Keratinocyte (primary cell): ENCODE measurements at regions not wholly inside any gene's neighbourhood (a gene's known extent, or its start where the extent isn't known, plus 50 kb on each side); places are given as distances from the start of the nearest gene placed in this dataset.

ENCODE experiments used
- DNase-seq: peaks from one replicate; pipeline ENCODE4 v3.0.0-alpha.2; 2011; ENCODE audit warnings: low read depth, missing footprints, low spot score
- FAIRE-seq: peaks from 2 replicates; lab custom pipeline; 2011; peaks lifted over from hg19 to GRCh38; lab: Jason Lieb, UNC
- H2AFZ ChIP-seq: 2 replicates; pipeline ENCODE4 v1.6.0; 2012; ENCODE audit warnings: low read length, control low read depth, inconsistent platforms; ENCODE audit not compliant: control insufficient read depth
- H3K27ac ChIP-seq: 2 replicates; pipeline ENCODE4 v1.5.1; 2011; ENCODE audit warnings: low read length; ENCODE audit not compliant: control insufficient read depth, insufficient read depth
- H3K27me3 ChIP-seq: 3 replicates; pipeline ENCODE4 v1.6.0; 2011; ENCODE audit warnings: low read length; ENCODE audit not compliant: control insufficient read depth, insufficient read depth; ENCODE audit errors: extremely low read depth
- H3K36me3 ChIP-seq, 2 experiments: 2 replicates in 1 of 2; 3 replicates in 1 of 2; pipeline ENCODE4 v1.5.1; 2011; ENCODE audit warnings: low read length in 2 of 2, mild to moderate bottlenecking in 1 of 2; ENCODE audit not compliant: control insufficient read depth in 2 of 2, insufficient read depth in 2 of 2; ENCODE audit errors: extremely low read depth in 1 of 2
- H3K4me1 ChIP-seq: 3 replicates; pipeline ENCODE4 v1.5.1; 2011; ENCODE audit warnings: low read length; ENCODE audit not compliant: control insufficient read depth, insufficient read depth; ENCODE audit errors: extremely low read depth
- H3K4me2 ChIP-seq: 3 replicates; pipeline ENCODE4 v1.6.0; 2011; ENCODE audit warnings: low read depth, low read length; ENCODE audit not compliant: control insufficient read depth, insufficient read depth; ENCODE audit errors: extremely low read depth
- H3K4me3 ChIP-seq, 3 experiments: fragments of 200-600 bp in 1 of 3; sonication (generic) in 1 of 3; 2 replicates in 2 of 3; 3 replicates in 1 of 3; pipeline ENCODE4 v1.5.1; 2011 to 2016; ENCODE audit warnings: low read length in 3 of 3, mild to moderate bottlenecking in 3 of 3, control low read depth in 2 of 3, inconsistent platforms in 1 of 3, low read depth in 1 of 3, mixed read lengths in 1 of 3, mixed run types in 1 of 3, moderate library complexity in 1 of 3; ENCODE audit not compliant: control insufficient read depth in 2 of 3, insufficient read depth in 2 of 3; ENCODE audit errors: extremely low read depth in 1 of 3
- H3K79me2 ChIP-seq: 2 replicates; pipeline ENCODE4 v1.6.0; 2012; ENCODE audit warnings: low read length; ENCODE audit not compliant: control insufficient read depth, insufficient read depth
- H3K9ac ChIP-seq: 3 replicates; pipeline ENCODE4 v1.6.0; 2011; ENCODE audit warnings: low read length; ENCODE audit not compliant: control insufficient read depth, insufficient read depth; ENCODE audit errors: extremely low read depth
- H3K9me1 ChIP-seq: 3 replicates; pipeline ENCODE4 v1.6.0; 2011; ENCODE audit warnings: low read length; ENCODE audit not compliant: control insufficient read depth, insufficient read depth; ENCODE audit errors: extremely low read depth
- H3K9me3 ChIP-seq: 2 replicates; pipeline ENCODE4 v1.5.1; 2012; ENCODE audit warnings: low read depth, low read length; ENCODE audit not compliant: control insufficient read depth
- H4K20me1 ChIP-seq: 3 replicates; pipeline ENCODE4 v1.6.0; 2011; ENCODE audit warnings: low read length; ENCODE audit not compliant: control insufficient read depth, insufficient read depth; ENCODE audit errors: extremely low read depth
- CTCF ChIP-seq, 3 experiments: IDR thresholded peaks in 1 of 3; conservative IDR thresholded peaks in 1 of 3; optimal IDR thresholded peaks in 1 of 3; 2 replicates in 2 of 3; 3 replicates in 1 of 3; pipeline versions ENCODE3 to v1.5.1; 2011; ENCODE audit warnings: low read length in 3 of 3, mild to moderate bottlenecking in 3 of 3, moderate library complexity in 2 of 3, control low read depth in 1 of 3, inconsistent platforms in 1 of 3; ENCODE audit not compliant: insufficient read depth in 2 of 3; ENCODE audit errors: extremely low read depth in 1 of 3
- EZH2 ChIP-seq: IDR thresholded peaks from one replicate; pipeline ENCODE4 v1.6.1; 2012; ENCODE audit warnings: inconsistent platforms, mild to moderate bottlenecking, low read length, moderate library complexity
- dilution Hi-C: fragments of 300-500 bp; cut with MboI; formaldehyde crosslinking; loops from one replicate; pipeline ENCODE4 v1.7.0; 2020; ENCODE audit warnings: low sequenced_read_pairs; ENCODE audit not compliant: extremely low pct_ligation_motif_present

GRCh38 chr6:33950472-33950881, 146.7 kb upstream of the MLN start:
- Histone ChIP-seq H3K9me1 (no peaks in the 10 kb centered on the region), H3K36me3 (no peaks in the 10 kb centered on the region), H3K27ac (no peak overlapping the region), H3K4me1 (no peaks in the 10 kb centered on the region), H4K20me1 (no peaks in the 10 kb centered on the region), H3K9me3 (no peaks in the 10 kb centered on the region), H3K4me3 (no peak overlapping the region), H3K27me3 (no peaks in the 10 kb centered on the region), H2AFZ (no peak overlapping the region), H3K9ac (no peak overlapping the region), H3K79me2 (no peaks in the 10 kb centered on the region), H3K4me2 (no peak overlapping the region)
- FAIRE-seq, result no peak
- dilution Hi-C loops, result no loop called here
- TF ChIP-seq CTCF (optimal IDR thresholded peaks at IDR 0.05 in 1 of 3, IDR thresholded peaks at IDR 0.05 in 1 of 3, conservative IDR thresholded peaks at IDR 0.05 in 1 of 3; ENCODE audit: extremely low read depth in 1 of 3, insufficient read depth in 2 of 3, low read length in 3 of 3) (peak in 1 of 3 experiments; percentile 6), EZH2 (no peak)
- DNase-seq, result no peak

GRCh38 chr6:33949877-33950435, 146.2 kb upstream of the MLN start:
- Histone ChIP-seq H3K9me3 (no peaks in the 10 kb centered on the region), H4K20me1 (no peaks in the 10 kb centered on the region), H2AFZ (no peak overlapping the region), H3K27me3 (no peaks in the 10 kb centered on the region), H3K27ac (no peak overlapping the region), H3K9me1 (no peaks in the 10 kb centered on the region), H3K4me2 (no peak overlapping the region), H3K9ac (no peak overlapping the region), H3K79me2 (no peaks in the 10 kb centered on the region), H3K4me3 (no peak overlapping the region), H3K4me1 (no peaks in the 10 kb centered on the region), H3K36me3 (no peaks in the 10 kb centered on the region)
- FAIRE-seq, result no peak
- no peak for TF ChIP-seq CTCF (optimal IDR thresholded peaks at IDR 0.05 in 1 of 3, IDR thresholded peaks at IDR 0.05 in 1 of 3, conservative IDR thresholded peaks at IDR 0.05 in 1 of 3; ENCODE audit: extremely low read depth in 1 of 3, insufficient read depth in 2 of 3, low read length in 3 of 3)
- no peak for TF ChIP-seq EZH2
- no peak for DNase-seq
- dilution Hi-C loops, result no loop called here
